Activated naive CD4-positive, alpha-beta T cell treated with anti-CD3 and anti-CD28 coated beads for 36 hours (primary cell): ENCODE measurements at regions not wholly inside any gene's neighbourhood (a gene's known extent, or its start where the extent isn't known, plus 50 kb on each side); places are given as distances from the start of the nearest gene placed in this dataset.

Experiments
- CTCF ChIA-PET: fragments of 350-600 bp; sonication (Branson Sonifier 250); formaldehyde crosslinking; loops from one replicate; lab custom pipeline; 2021; ENCODE audit warnings: antibody characterized with exemption; lab: Charles Lee
- DNase-seq: peaks from one replicate; pipeline ENCODE4 v3.0.0-alpha.2; 2020
- H3K27ac Mint-ChIP-seq: one replicate; pipeline ENCODE4 v1.8.0; 2021; ENCODE audit warnings: mild to moderate bottlenecking, mixed read lengths
- H3K27me3 Mint-ChIP-seq: one replicate; pipeline ENCODE4 v1.8.0; 2021; ENCODE audit warnings: low read depth, mixed read lengths
- H3K36me3 Mint-ChIP-seq: one replicate; pipeline ENCODE4 v1.8.0; 2021; ENCODE audit warnings: low read depth, mixed read lengths
- H3K4me1 Mint-ChIP-seq: one replicate; pipeline ENCODE4 v1.8.0; 2021; ENCODE audit warnings: low read depth, mixed read lengths
- H3K4me3 Mint-ChIP-seq: one replicate; pipeline ENCODE4 v1.8.0; 2021; ENCODE audit warnings: mild to moderate bottlenecking, moderate library complexity, mixed read lengths
- H3K9me3 Mint-ChIP-seq: one replicate; pipeline ENCODE4 v1.8.0; 2021; ENCODE audit warnings: mixed read lengths
- intact Hi-C: fragments of 100-400 bp; cut with micrococcal nuclease; formaldehyde crosslinking; loops from one replicate; pipeline ENCODE4 v1.15.1; 2023

DNA sequence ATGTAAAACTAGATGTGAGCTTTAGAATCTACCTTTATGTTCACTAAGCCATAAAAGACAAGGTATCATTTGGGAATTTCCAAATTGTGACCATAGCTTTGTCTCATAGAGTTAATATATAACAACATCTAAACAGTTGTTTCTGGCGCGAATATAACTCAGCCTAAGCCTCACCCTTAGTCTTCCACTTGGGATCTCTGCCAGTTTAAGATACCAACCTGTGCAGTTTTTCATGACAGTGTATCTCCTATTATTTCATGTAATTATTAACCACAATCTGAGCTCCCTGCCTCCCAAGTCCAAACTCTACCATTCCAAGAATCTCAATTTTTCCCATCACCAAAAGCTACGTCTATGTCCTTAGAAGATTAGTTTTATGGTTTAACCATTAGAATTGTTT lies 572.5 kb upstream of the ISX start:
- Mint-ChIP-seq H3K27ac (no peak overlapping the region), H3K4me1 (no peaks in the 10 kb centered on the region), H3K4me3 (no peak overlapping the region), H3K36me3 (no peaks in the 10 kb centered on the region), H3K9me3 (peaks cover 7% of the 10 kb centered on the region), H3K27me3 (peaks cover 9% of the 10 kb centered on the region)
- no peak for DNase-seq
- intact Hi-C loops = no loop called here
- CTCF ChIA-PET = no interaction called here

- H3K4me3 Mint-ChIP-seq = no peak overlapping the region
- H3K4me1 Mint-ChIP-seq = no peaks in the 10 kb centered on the region
- no peak overlapping the region for H3K27ac Mint-ChIP-seq
- H3K27me3 Mint-ChIP-seq = peaks cover 8% of the 10 kb centered on the region
- CTCF ChIA-PET = no interaction called here
- no peaks in the 10 kb centered on the region for H3K9me3 Mint-ChIP-seq
- intact Hi-C loops = no loop called here
- no peaks in the 10 kb centered on the region for H3K36me3 Mint-ChIP-seq
- DNase-seq = no peak
Measured at GRCh38 chr22:34501366-34501965, 564.5 kb upstream of the ISX start.

DNA sequence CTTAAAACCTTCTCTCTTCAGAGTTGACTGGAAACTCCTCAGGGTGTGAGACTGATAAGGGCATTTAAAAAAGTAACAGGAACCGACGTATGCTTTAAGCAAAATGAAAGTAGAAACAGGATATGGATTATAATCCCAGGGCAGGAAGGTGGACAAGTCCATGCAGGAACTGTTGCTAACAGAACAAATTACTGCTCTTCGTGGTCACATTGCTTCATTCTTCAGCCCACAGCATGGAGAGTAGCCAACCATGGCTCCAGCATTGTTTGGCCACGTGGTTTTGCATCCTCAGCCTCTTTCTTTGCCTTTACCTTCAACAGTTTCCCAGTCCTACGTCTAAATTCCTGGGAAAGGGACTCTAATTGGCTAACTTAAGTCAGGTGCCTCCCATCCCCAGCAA lies 563.1 kb upstream of the ISX start:
- no peaks in the 10 kb centered on the region for H3K36me3 Mint-ChIP-seq

GRCh38 chr22:34508797-34509196 lies 557.2 kb upstream of the ISX start:
- Mint-ChIP-seq H3K27me3 (peaks cover 5% of the 10 kb centered on the region), H3K4me1 (no peaks in the 10 kb centered on the region), H3K27ac (no peak overlapping the region), H3K9me3 (no peaks in the 10 kb centered on the region), H3K4me3 (no peak overlapping the region), H3K36me3 (no peaks in the 10 kb centered on the region)
- CTCF ChIA-PET = no interaction called here
- DNase-seq = no peak
- intact Hi-C loops = no loop called here

More for the DNA sequence above, 563.1 kb upstream of the ISX start:
- Mint-ChIP-seq H3K4me1 (no peaks in the 10 kb centered on the region), H3K27ac (no peak overlapping the region), H3K27me3 (peaks cover 5% of the 10 kb centered on the region), H3K4me3 (no peak overlapping the region), H3K9me3 (no peaks in the 10 kb centered on the region)
- intact Hi-C loops = no loop called here
- DNase-seq = no peak
- CTCF ChIA-PET = no interaction called here

- no peaks in the 10 kb centered on the region for H3K36me3 Mint-ChIP-seq
- DNase-seq = no peak
- no peaks in the 10 kb centered on the region for H3K9me3 Mint-ChIP-seq
- H3K4me1 Mint-ChIP-seq = no peaks in the 10 kb centered on the region
- no peak overlapping the region for H3K4me3 Mint-ChIP-seq
- intact Hi-C loops = no loop called here
- no peaks in the 10 kb centered on the region for H3K27me3 Mint-ChIP-seq
- no peak overlapping the region for H3K27ac Mint-ChIP-seq
- CTCF ChIA-PET = no interaction called here
Measured at GRCh38 chr22:34526681-34527080, 539.3 kb upstream of the ISX start.

- CTCF ChIA-PET = no interaction called here
- intact Hi-C loops = no loop called here
- Mint-ChIP-seq H3K27ac (no peak overlapping the region), H3K9me3 (peaks cover 9% of the 10 kb centered on the region), H3K4me3 (no peak overlapping the region), H3K4me1 (no peaks in the 10 kb centered on the region), H3K36me3 (no peaks in the 10 kb centered on the region), H3K27me3 (peaks cover 2% of the 10 kb centered on the region)
- no peak for DNase-seq
Measured at GRCh38 chr22:34534101-34534500, 531.9 kb upstream of the ISX start.

DNA sequence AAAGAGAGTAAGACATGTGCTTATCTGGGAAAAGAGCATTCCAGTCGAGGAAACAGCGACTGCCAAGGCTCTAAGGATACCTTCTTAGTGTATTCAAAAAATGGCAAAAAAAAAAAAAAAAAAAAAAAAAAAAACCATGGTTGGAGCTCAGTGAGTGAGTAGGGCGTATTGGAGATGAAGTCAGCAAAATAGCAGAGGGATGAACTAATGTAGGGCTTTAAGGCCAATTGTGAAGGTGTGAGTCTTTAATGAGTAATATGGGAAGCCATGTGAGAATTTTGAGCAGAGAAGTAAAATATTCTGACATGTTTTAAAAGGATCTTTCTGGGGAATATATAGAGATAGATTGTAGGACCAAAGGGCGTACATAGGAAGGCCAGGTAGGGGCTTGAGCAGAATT lies 498.6 kb upstream of the ISX start:
- CTCF ChIA-PET = no interaction called here
- Mint-ChIP-seq H3K4me1 (no peaks in the 10 kb centered on the region), H3K9me3 (no peaks in the 10 kb centered on the region), H3K36me3 (no peaks in the 10 kb centered on the region), H3K27me3 (peaks cover 2% of the 10 kb centered on the region), H3K4me3 (no peak overlapping the region), H3K27ac (no peak overlapping the region)
- intact Hi-C loops = no loop called here
- DNase-seq = no peak

- intact Hi-C loops = no loop called here
- CTCF ChIA-PET = no interaction called here
- no peaks in the 10 kb centered on the region for H3K27me3 Mint-ChIP-seq
- no peak for DNase-seq
- no peak overlapping the region for H3K27ac Mint-ChIP-seq
- H3K4me1 Mint-ChIP-seq = no peaks in the 10 kb centered on the region
- no peak overlapping the region for H3K4me3 Mint-ChIP-seq
- no peaks in the 10 kb centered on the region for H3K9me3 Mint-ChIP-seq
- H3K36me3 Mint-ChIP-seq = no peaks in the 10 kb centered on the region
Measured at GRCh38 chr22:34570408-34570807, 495.6 kb upstream of the ISX start.

- intact Hi-C loops = no loop called here
- Mint-ChIP-seq H3K27me3 (peaks cover 5% of the 10 kb centered on the region), H3K9me3 (peaks cover 2% of the 10 kb centered on the region), H3K4me3 (no peak overlapping the region), H3K4me1 (no peaks in the 10 kb centered on the region), H3K36me3 (no peaks in the 10 kb centered on the region), H3K27ac (no peak overlapping the region)
- CTCF ChIA-PET = no interaction called here
- no peak for DNase-seq
Measured at GRCh38 chr22:34579519-34579918, 486.4 kb upstream of the ISX start.

DNA sequence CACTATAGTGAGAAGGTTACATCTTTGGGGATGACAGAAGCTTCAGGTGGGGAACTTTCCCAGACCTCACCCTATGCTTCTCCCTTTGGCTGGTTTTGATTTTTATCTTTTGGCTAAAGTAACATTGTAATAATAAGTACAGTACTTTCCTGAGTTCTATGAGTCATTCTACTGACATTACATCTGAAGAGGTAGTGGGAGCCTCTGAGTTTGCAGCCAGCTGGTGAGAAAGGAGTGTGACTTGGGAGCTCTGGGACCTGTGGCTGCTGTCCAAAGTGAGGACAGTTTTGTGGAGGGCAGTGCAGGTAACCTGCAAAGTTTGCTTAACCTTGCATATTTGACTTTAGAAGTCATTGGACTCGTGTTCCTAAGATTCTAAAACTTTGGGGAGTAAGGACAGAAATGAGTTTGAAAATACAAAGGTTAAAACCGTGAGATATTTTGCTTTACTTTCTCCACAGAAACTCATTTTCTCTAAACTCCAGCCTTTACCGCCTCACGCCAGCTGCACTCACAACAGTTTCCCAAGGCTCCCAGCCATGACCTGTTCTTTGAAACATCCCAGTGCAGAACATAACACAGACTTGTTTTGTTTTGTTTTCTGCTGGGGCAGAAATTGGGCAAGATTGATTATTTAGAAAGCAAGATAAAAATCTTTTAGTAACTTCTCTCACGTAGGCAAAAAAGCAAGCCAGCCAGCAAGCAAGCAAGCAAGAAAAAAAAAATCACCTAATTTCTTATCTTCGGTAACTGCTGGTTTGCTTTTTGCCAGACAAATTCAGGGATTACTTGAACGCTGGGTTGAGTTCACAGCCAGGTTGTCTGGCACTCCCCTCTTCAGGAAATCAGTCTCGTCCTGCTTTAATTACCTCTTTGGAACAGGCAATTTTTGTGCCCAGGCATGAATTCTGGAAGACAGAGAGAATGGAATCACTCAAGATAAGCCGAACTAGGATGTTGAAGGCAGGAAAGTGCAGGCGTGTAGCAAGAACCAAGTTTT lies 478.3 kb upstream of the ISX start:
- intact Hi-C loops = no loop called here
- Mint-ChIP-seq H3K4me3 (no peak overlapping the region), H3K4me1 (no peaks in the 10 kb centered on the region), H3K9me3 (no peaks in the 10 kb centered on the region), H3K27ac (no peak overlapping the region), H3K36me3 (no peaks in the 10 kb centered on the region), H3K27me3 (peaks cover 3% of the 10 kb centered on the region)
- DNase-seq = no peak
- CTCF ChIA-PET = no interaction called here

DNA sequence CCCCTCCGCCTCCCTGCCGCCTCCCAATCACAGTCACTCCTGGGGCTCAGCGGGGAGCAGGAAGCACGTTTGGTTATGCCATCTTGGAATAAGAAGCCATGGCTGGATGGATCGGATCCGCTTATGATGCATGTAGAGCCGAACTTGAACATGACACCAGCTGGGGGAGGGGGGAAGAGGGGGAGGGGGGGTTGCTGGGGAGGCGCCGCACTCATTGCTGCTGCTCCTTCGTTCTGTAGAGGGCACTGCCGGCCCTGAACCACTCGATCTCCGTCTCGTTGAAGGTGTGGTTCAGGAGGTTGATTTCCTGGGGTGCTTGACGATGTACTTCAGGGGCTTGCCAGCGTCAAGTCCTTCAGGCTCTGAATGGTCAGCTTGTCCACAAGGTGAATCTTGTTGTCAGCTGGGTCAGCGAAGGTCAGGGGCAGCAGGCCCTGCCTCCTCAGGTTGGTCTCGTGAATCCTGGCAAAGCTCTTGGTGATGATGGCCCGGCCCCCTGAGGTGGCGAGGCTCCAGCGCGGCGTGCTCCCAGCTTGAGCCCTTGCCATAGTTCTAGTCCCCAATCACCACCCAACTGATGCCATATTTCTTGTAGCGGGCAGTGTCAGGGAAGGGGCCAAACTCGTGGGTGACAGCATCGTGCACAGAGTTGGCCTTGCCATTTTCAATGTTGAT lies 476.9 kb upstream of the ISX start:
- H3K4me1 Mint-ChIP-seq = no peaks in the 10 kb centered on the region
- no peak overlapping the region for H3K4me3 Mint-ChIP-seq
- CTCF ChIA-PET = no interaction called here
- intact Hi-C loops = no loop called here
- no peak overlapping the region for H3K27ac Mint-ChIP-seq
- peaks cover 3% of the 10 kb centered on the region for H3K27me3 Mint-ChIP-seq
- H3K9me3 Mint-ChIP-seq = no peaks in the 10 kb centered on the region
- no peaks in the 10 kb centered on the region for H3K36me3 Mint-ChIP-seq
- no peak for DNase-seq

GRCh38 chr22:34592123-34592740 lies 473.7 kb upstream of the ISX start:
- Mint-ChIP-seq H3K9me3 (peaks cover 2% of the 10 kb centered on the region), H3K27me3 (peaks cover 5% of the 10 kb centered on the region), H3K4me1 (no peaks in the 10 kb centered on the region), H3K4me3 (no peak overlapping the region), H3K36me3 (no peaks in the 10 kb centered on the region), H3K27ac (no peak overlapping the region)
- DNase-seq = no peak
- CTCF ChIA-PET = interaction anchor here (1.5 kb wide), 1 partner anchor 11 kb away, joined by 3 read pairs; no protein-coding TSS in a partner anchor
- intact Hi-C loops = no loop called here
